ENCODE measurements at regions not wholly inside any gene's neighbourhood (a gene's known extent, or its start where the extent isn't known, plus 50 kb on each side); places are given as distances from the start of the nearest gene placed in this dataset.

DNA sequence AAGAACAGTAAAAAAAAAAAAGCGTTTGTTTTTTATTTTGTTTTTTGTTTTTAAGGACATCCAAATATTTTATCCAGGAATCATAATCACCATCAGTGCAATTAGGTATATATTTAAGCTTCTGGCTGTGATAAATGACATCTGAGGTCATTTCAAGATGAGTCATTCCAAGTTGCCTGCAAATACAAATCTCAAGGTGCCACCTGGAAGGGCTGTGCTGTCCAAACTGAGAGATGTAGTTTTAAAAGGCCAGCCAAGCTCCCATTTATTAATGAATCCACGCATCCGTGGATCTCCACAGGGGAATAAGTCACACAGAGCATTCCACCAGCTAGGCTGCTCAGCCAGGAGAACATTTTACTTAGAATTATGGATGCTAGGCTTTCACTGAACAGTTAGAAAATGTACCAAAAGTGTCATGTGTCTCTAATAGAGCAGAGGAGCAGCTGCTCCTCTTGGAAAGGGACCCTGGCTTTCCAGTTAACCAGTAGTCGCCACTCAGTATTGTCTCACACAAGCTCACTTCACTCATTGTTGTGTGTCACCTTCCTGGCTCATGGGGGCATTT lies 1151.4 kb upstream of the TMEM132C start:
- DNase-seq (ENCODE audit: low read depth in 4 of 6, low spot score in 6 of 6): peak in 1 of 6 donors; percentile 44
- H3K9me3 ChIP-seq (ENCODE audit: control insufficient read depth, insufficient read depth, low read length): no peaks in the 10 kb centered on the region
- 45% methylated on average over 1 of the region's 4 CpGs for WGBS (ENCODE audit: insufficient coverage)
- no peak overlapping the region for H3K27ac ChIP-seq (ENCODE audit: low read depth, low read length)
- H3K4me1 ChIP-seq (ENCODE audit: control insufficient read depth, insufficient read depth, low read length): peaks cover 2% of the 10 kb centered on the region
- no peaks in the 10 kb centered on the region for H3K36me3 ChIP-seq (ENCODE audit: control insufficient read depth, insufficient read depth, low read length)
- no peak overlapping the region for H3K4me3 ChIP-seq (ENCODE audit: low read depth, low read length)
- H3K27me3 ChIP-seq (ENCODE audit: control insufficient read depth, insufficient read depth, low read length): no peaks in the 10 kb centered on the region

DNA sequence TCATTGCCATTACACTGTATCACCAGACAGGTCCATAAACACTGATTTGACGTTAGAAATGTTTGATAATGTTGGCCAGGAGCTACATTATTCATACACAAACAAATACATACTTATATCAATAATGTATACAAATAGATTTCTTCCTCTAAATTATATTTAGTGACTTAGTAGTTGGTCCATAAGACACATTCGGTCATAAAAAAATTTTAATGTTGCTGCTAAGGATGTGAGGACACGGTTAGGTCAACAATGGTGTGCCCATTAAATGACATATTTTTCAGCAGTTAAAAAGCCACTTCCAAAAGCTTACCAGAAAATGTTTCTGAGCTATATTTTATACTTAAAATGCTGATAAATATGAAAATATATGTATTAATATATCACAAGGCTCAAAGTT lies 1148.7 kb upstream of the TMEM132C start:
- no peaks in the 10 kb centered on the region for H3K9me3 ChIP-seq (ENCODE audit: control insufficient read depth, insufficient read depth, low read length)
- H3K4me3 ChIP-seq (ENCODE audit: low read depth, low read length): no peak overlapping the region
- WGBS (ENCODE audit: insufficient coverage): no CpG with 5 or more reads among the region's 3 CpGs
- peaks cover 2% of the 10 kb centered on the region for H3K4me1 ChIP-seq (ENCODE audit: control insufficient read depth, insufficient read depth, low read length)
- no peaks in the 10 kb centered on the region for H3K27me3 ChIP-seq (ENCODE audit: control insufficient read depth, insufficient read depth, low read length)
- no peak overlapping the region for H3K27ac ChIP-seq (ENCODE audit: low read depth, low read length)
- H3K36me3 ChIP-seq (ENCODE audit: control insufficient read depth, insufficient read depth, low read length): no peaks in the 10 kb centered on the region
- DNase-seq (ENCODE audit: low read depth in 4 of 6, low spot score in 6 of 6): no peak

DNA sequence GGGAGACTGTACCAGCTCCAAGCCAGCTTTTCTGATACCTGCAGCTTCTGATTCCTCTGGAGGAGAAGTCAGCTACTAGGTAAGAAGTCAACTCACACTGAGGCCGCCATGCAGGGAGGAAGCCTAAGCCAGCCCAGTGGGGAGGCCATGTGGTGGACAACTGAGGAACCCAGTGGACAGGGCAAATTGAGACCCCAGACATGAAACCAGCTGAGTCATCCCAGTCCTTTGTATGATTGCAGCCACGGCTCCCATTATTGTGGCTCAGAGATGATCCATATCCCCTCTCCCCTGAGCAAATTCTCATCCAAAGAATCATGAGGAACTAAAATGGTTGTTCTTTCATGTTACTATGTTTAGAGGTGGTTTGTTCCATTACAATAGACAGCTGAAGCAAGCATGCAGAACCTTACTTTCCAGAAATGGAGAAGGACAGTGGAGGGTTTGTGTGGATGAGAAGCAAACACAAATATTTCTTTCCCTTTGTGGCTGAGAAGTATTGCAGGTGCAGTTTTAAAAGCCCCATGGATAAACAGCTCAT lies 1147.3 kb upstream of the TMEM132C start:
- H3K4me3 ChIP-seq (ENCODE audit: low read depth, low read length): no peak overlapping the region
- H3K27ac ChIP-seq (ENCODE audit: low read depth, low read length): no peak overlapping the region
- DNase-seq (ENCODE audit: low read depth in 4 of 6, low spot score in 6 of 6): no peak
- no peaks in the 10 kb centered on the region for H3K27me3 ChIP-seq (ENCODE audit: control insufficient read depth, insufficient read depth, low read length)
- WGBS (ENCODE audit: insufficient coverage): 100% methylated on average over 1 of the region's 2 CpGs
- H3K4me1 ChIP-seq (ENCODE audit: control insufficient read depth, insufficient read depth, low read length): no peaks in the 10 kb centered on the region
- no peaks in the 10 kb centered on the region for H3K9me3 ChIP-seq (ENCODE audit: control insufficient read depth, insufficient read depth, low read length)
- no peaks in the 10 kb centered on the region for H3K36me3 ChIP-seq (ENCODE audit: control insufficient read depth, insufficient read depth, low read length)

DNA sequence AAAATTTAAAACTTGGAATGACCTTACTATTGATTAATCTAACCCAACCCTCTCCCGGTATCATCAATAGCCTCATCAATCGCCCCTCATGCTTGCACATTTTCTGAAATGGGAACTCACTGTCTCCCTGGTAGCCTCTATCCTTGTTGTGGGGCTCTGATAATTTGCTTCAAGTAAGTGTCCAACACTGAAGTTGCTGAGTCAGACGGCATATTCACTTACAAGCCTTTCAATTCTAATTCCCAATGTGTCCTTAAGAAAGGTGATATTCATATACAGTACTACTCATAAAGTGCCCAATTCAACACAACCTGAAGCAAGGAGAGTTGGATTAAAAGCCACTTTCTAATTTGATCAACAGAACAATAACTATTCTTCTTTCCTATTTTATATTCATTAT lies 1146.1 kb upstream of the TMEM132C start:
- Histone ChIP-seq H3K4me1 (ENCODE audit: control insufficient read depth, insufficient read depth, low read length) (no peaks in the 10 kb centered on the region), H3K27ac (ENCODE audit: low read depth, low read length) (no peak overlapping the region), H3K4me3 (ENCODE audit: low read depth, low read length) (no peak overlapping the region), H3K9me3 (ENCODE audit: control insufficient read depth, insufficient read depth, low read length) (no peaks in the 10 kb centered on the region), H3K27me3 (ENCODE audit: control insufficient read depth, insufficient read depth, low read length) (no peaks in the 10 kb centered on the region), H3K36me3 (ENCODE audit: control insufficient read depth, insufficient read depth, low read length) (no peaks in the 10 kb centered on the region)
- no peak for DNase-seq (ENCODE audit: low read depth in 4 of 6, low spot score in 6 of 6)
- no CpG with 5 or more reads among the region's 3 CpGs for whole genome bisulfite sequencing (ENCODE audit: insufficient coverage)

DNA sequence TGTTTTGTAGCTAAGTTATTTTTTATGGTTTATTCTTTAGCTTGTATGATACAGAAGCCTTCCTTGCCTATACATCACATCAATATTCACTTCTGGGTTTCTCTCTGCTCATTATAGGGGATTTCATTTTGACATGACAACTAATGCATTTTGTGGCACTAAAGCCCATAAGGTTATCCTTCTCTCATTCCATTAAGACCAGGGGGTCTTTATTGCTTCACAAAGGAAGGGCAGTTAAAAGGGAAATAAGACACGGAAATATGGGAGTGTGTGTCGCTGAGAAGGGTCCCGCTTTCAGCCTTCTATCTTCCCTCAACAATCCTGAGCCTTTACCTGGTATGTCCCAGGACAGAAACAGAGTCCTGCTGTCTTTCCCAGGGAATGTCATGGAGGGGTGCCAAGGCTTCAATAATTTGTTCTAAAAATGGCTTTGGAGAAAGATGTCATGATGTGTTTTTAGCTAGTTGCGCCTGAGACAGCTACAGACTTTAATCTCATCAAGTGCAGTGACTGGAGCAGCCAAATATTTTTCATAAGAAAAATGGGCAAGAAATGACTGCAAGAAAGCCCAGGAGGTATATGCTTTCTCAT lies 1145.4 kb upstream of the TMEM132C start:
- Histone ChIP-seq H3K4me1 (ENCODE audit: control insufficient read depth, insufficient read depth, low read length) (no peaks in the 10 kb centered on the region), H3K27me3 (ENCODE audit: control insufficient read depth, insufficient read depth, low read length) (no peaks in the 10 kb centered on the region), H3K9me3 (ENCODE audit: control insufficient read depth, insufficient read depth, low read length) (no peaks in the 10 kb centered on the region), H3K4me3 (ENCODE audit: low read depth, low read length) (no peak overlapping the region), H3K36me3 (ENCODE audit: control insufficient read depth, insufficient read depth, low read length) (no peaks in the 10 kb centered on the region), H3K27ac (ENCODE audit: low read depth, low read length) (no peak overlapping the region)
- peak in 1 of 6 donors; percentile 44 for DNase-seq (ENCODE audit: low read depth in 4 of 6, low spot score in 6 of 6)
- no CpG with 5 or more reads among the region's 4 CpGs for WGBS (ENCODE audit: insufficient coverage)

DNA sequence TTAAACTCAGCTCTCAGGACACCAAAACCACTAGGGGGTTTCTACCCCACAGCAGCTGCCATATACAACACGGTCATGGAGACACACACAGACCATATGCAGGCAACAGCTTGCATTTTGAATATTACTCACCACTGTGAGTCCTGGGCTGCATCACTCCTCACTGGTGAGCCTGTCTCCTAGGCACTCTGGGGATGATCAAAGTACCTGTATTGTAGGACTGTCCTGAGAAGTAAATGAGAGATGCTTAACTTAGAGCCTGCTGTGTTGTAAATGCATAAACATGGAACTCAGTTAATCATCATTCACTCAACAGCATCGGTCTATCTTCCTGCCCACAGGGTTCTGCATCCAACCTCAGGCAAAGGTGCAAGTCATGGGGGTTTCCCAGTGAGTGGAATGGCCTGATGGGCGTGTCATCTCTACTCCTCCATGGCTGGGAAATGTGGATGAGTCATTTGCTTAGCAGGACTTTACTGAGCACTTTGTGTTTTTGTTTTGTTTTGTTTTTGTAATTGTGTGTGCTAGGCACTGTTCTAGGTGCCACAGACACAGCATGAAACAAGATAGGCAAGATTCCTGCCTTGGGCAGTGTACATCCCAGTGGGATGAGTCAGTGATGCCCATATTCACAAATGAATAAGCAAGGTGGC lies 1141.2 kb upstream of the TMEM132C start:
- WGBS (ENCODE audit: insufficient coverage): 60% methylated on average over 1 of the region's 3 CpGs
- no peaks in the 10 kb centered on the region for H3K4me1 ChIP-seq (ENCODE audit: control insufficient read depth, insufficient read depth, low read length)
- no peaks in the 10 kb centered on the region for H3K9me3 ChIP-seq (ENCODE audit: control insufficient read depth, insufficient read depth, low read length)
- H3K27ac ChIP-seq (ENCODE audit: low read depth, low read length): no peak overlapping the region
- H3K36me3 ChIP-seq (ENCODE audit: control insufficient read depth, insufficient read depth, low read length): no peaks in the 10 kb centered on the region
- no peaks in the 10 kb centered on the region for H3K27me3 ChIP-seq (ENCODE audit: control insufficient read depth, insufficient read depth, low read length)
- no peak for DNase-seq (ENCODE audit: low read depth in 4 of 6, low spot score in 6 of 6)
- H3K4me3 ChIP-seq (ENCODE audit: low read depth, low read length): no peak overlapping the region

DNA sequence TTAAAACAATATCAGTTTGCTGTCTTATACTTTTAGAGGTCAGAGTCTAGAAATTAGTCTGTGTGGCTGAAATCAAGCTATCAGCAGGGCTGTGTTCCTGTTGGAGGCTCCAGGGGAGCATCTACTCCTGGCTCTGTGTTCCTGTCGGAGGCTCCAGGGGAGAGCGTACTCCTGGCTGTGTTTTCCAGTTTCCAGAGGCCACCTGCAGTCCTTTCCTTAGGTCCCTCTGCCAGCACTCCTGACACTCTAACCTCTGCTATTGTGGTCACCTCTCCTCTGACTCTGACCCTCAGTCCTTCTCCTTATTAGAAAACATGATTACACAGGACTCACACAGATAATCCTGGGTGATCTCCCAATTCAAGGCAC lies 1140.7 kb upstream of the TMEM132C start:
- DNase-seq (ENCODE audit: low read depth in 4 of 6, low spot score in 6 of 6): no peak
- Histone ChIP-seq H3K4me1 (ENCODE audit: control insufficient read depth, insufficient read depth, low read length) (no peaks in the 10 kb centered on the region), H3K27me3 (ENCODE audit: control insufficient read depth, insufficient read depth, low read length) (no peaks in the 10 kb centered on the region), H3K27ac (ENCODE audit: low read depth, low read length) (no peak overlapping the region), H3K36me3 (ENCODE audit: control insufficient read depth, insufficient read depth, low read length) (no peaks in the 10 kb centered on the region), H3K9me3 (ENCODE audit: control insufficient read depth, insufficient read depth, low read length) (no peaks in the 10 kb centered on the region), H3K4me3 (ENCODE audit: low read depth, low read length) (no peak overlapping the region)
- WGBS (ENCODE audit: insufficient coverage): 78% methylated on average over 2 of the region's 2 CpGs

DNA sequence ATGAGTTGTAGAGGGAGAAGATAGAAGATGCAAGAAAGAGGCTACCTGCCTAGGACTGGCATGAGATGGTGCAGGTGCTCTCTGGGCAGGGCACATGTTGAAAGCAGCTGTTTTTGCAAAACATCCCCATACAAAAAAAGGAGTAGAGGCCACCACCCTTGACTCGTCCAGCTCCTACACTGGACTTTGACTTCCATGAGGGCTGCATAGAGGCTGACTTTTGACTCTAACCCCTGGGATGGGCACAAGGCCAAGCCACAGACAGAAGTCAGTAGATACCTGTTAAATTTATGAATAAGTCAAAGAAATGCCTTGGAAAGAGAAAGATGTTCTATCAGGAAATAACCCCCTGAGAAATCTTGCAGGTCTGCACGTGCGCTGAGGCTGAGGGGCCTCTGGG lies 1139.1 kb upstream of the TMEM132C start:
- 94% methylated on average over 3 of the region's 3 CpGs for WGBS (ENCODE audit: insufficient coverage)
- H3K4me1 ChIP-seq (ENCODE audit: control insufficient read depth, insufficient read depth, low read length): no peaks in the 10 kb centered on the region
- H3K4me3 ChIP-seq (ENCODE audit: low read depth, low read length): no peak overlapping the region
- H3K36me3 ChIP-seq (ENCODE audit: control insufficient read depth, insufficient read depth, low read length): no peaks in the 10 kb centered on the region
- no peaks in the 10 kb centered on the region for H3K27me3 ChIP-seq (ENCODE audit: control insufficient read depth, insufficient read depth, low read length)
- no peaks in the 10 kb centered on the region for H3K9me3 ChIP-seq (ENCODE audit: control insufficient read depth, insufficient read depth, low read length)
- no peak overlapping the region for H3K27ac ChIP-seq (ENCODE audit: low read depth, low read length)
- DNase-seq (ENCODE audit: low read depth in 4 of 6, low spot score in 6 of 6): no peak

DNA sequence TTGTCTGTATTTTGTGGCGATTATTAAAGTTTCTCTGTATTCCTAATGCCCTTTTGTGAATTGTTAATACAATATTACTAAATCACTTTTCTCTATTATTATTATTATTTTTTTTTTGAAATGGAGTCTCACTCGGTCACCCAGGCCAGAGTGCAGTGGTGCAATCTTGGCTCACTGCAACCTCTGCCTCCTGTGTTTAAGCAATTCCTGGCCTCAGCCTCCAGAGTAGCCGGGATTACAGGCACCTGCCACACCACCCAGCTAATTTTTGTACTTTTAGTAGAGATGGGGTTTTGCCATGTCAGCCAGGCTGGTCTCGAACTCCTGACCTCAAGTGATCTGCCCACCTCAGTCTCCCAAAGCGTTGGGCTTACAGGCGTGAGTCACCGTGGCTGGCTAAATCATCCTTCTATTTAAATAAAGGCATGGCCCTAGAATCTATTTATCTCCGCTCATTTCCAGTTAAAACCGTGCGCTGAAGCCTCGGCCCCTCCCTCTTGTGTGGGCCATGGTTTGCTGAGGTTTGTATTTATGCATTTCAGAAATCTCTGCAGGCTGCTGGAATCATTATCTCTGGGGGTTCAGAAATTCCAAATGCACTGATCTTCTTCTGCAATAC lies 1136.4 kb upstream of the TMEM132C start:
- H3K27me3 ChIP-seq (ENCODE audit: control insufficient read depth, insufficient read depth, low read length): no peaks in the 10 kb centered on the region
- H3K9me3 ChIP-seq (ENCODE audit: control insufficient read depth, insufficient read depth, low read length): no peaks in the 10 kb centered on the region
- H3K4me3 ChIP-seq (ENCODE audit: low read depth, low read length): no peak overlapping the region
- no CpG with 5 or more reads among the region's 11 CpGs for WGBS (ENCODE audit: insufficient coverage)
- no peaks in the 10 kb centered on the region for H3K4me1 ChIP-seq (ENCODE audit: control insufficient read depth, insufficient read depth, low read length)
- no peak overlapping the region for H3K27ac ChIP-seq (ENCODE audit: low read depth, low read length)
- no peaks in the 10 kb centered on the region for H3K36me3 ChIP-seq (ENCODE audit: control insufficient read depth, insufficient read depth, low read length)
- no peak for DNase-seq (ENCODE audit: low read depth in 4 of 6, low spot score in 6 of 6)

Measured in spinal cord (tissue), 9 donors.